H1 (cell line): ENCODE measurements at regions not wholly inside any gene's neighbourhood (a gene's known extent, or its start where the extent isn't known, plus 50 kb on each side); places are given as distances from the start of the nearest gene placed in this dataset.

Experiments used
- RAD21 ChIP-seq, 2 experiments: IDR thresholded peaks in 1 of 2; conservative IDR thresholded peaks in 1 of 2; 2 replicates each; pipeline ENCODE4 v1.6.1; 2011; ENCODE audit warnings: low read depth in 2 of 2, low read length in 2 of 2, improper control_type of control experiment in 1 of 2, inconsistent platforms in 1 of 2, mild to moderate bottlenecking in 1 of 2, moderate library complexity in 1 of 2
- TF ChIP-seq, protein P1 (sequence below), 3 experiments: IDR thresholded peaks; 1 replicate in 2 of 3; 2 replicates in 1 of 3; pipeline versions ENCODE4 v1.5.1 to v1.6.1; 2011; ENCODE audit warnings: low read length in 3 of 3, mild to moderate bottlenecking in 3 of 3, inconsistent platforms in 2 of 3, low read depth in 1 of 3, moderate library complexity in 1 of 3; ENCODE audit not compliant: insufficient read depth in 1 of 3; ENCODE audit errors: control extremely low read depth in 1 of 3

GRCh38 chr18:10160251-10160650, 246.4 kb downstream of the VAPA start:
- TF ChIP-seq, protein P1, sequence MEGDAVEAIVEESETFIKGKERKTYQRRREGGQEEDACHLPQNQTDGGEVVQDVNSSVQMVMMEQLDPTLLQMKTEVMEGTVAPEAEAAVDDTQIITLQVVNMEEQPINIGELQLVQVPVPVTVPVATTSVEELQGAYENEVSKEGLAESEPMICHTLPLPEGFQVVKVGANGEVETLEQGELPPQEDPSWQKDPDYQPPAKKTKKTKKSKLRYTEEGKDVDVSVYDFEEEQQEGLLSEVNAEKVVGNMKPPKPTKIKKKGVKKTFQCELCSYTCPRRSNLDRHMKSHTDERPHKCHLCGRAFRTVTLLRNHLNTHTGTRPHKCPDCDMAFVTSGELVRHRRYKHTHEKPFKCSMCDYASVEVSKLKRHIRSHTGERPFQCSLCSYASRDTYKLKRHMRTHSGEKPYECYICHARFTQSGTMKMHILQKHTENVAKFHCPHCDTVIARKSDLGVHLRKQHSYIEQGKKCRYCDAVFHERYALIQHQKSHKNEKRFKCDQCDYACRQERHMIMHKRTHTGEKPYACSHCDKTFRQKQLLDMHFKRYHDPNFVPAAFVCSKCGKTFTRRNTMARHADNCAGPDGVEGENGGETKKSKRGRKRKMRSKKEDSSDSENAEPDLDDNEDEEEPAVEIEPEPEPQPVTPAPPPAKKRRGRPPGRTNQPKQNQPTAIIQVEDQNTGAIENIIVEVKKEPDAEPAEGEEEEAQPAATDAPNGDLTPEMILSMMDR (IDR thresholded peaks at IDR 0.05; ENCODE audit: control extremely low read depth in 1 of 3, insufficient read depth in 1 of 3, low read depth in 1 of 3, low read length in 3 of 3) = no peak
- TF ChIP-seq RAD21 (IDR thresholded peaks at IDR 0.05 in 1 of 2, conservative IDR thresholded peaks at IDR 0.05 in 1 of 2; ENCODE audit: low read depth in 2 of 2, low read length in 2 of 2) = no peak
